ENCODE measurements at regions not wholly inside any gene's neighbourhood (a gene's known extent, or its start where the extent isn't known, plus 50 kb on each side); places are given as distances from the start of the nearest gene placed in this dataset.

DNA sequence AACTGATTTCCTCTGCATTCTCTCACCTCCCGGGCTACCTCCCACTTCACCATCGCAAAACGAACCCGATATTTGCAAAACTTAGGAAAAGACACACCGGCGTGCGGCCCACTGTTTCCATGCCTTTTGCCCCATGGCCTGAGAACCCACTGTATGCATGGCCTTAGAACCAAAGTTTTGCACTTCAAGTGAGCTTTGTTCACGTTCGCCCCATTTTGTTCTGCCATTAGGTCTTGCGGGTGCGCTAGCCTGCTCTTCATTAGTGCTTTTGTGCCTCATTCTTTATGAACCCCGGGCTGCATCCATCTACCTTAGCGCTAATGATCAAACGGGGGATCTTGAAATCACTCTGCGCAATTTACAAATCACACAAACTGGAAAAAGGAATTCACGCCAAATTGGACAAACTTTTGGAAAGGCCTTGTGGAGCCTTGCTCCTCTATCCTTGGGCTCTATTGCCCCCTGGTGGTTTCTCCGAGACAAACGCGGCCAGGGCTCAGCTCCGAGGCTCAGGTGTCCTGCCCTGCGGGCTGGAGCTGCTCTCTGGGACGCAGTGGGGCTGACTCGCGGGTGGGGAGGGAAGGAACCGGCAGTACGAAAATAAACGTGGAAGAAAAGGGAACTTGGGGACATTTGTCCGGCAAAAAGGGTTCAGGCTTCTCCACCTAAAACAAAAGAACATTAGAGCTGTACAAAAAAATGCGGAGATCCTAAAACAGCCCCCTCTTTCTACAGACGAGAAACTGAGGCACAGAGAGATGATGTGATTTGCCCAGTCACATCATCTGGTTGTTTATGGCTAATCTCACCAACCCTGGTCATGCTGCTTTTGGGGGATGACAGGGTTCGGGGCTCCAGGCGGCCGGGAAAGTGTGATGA is 300.4 kb upstream of the NFE2L3 start:
- H3K27me3 Mint-ChIP-seq (ENCODE audit: low read depth): peaks cover 6% of the 10 kb centered on the region
- no peaks in the 10 kb centered on the region for H3K9me3 Mint-ChIP-seq
- TF ChIP-seq, protein P1, sequence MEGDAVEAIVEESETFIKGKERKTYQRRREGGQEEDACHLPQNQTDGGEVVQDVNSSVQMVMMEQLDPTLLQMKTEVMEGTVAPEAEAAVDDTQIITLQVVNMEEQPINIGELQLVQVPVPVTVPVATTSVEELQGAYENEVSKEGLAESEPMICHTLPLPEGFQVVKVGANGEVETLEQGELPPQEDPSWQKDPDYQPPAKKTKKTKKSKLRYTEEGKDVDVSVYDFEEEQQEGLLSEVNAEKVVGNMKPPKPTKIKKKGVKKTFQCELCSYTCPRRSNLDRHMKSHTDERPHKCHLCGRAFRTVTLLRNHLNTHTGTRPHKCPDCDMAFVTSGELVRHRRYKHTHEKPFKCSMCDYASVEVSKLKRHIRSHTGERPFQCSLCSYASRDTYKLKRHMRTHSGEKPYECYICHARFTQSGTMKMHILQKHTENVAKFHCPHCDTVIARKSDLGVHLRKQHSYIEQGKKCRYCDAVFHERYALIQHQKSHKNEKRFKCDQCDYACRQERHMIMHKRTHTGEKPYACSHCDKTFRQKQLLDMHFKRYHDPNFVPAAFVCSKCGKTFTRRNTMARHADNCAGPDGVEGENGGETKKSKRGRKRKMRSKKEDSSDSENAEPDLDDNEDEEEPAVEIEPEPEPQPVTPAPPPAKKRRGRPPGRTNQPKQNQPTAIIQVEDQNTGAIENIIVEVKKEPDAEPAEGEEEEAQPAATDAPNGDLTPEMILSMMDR (IDR thresholded peaks at IDR 0.05; ENCODE audit: unreplicated experiment): peak; percentile 93
- no peaks in the 10 kb centered on the region for H3K36me3 Mint-ChIP-seq
- H3K4me1 Mint-ChIP-seq: peaks cover 70% of the 10 kb centered on the region
- peak; percentile 71 to 89 for DNase-seq (ENCODE audit: low spot score in 2 of 2, unreplicated experiment in 2 of 2)
- H3K4me3 Mint-ChIP-seq: peak overlapping the region; percentile 72
- H3K27ac Mint-ChIP-seq: peak overlapping the region; percentile 87

- peak overlapping the region; percentile 72 for H3K4me3 Mint-ChIP-seq
- no peaks in the 10 kb centered on the region for H3K9me3 Mint-ChIP-seq
- H3K36me3 Mint-ChIP-seq: no peaks in the 10 kb centered on the region
- peaks cover 62% of the 10 kb centered on the region for H3K4me1 Mint-ChIP-seq
- peaks cover 6% of the 10 kb centered on the region for H3K27me3 Mint-ChIP-seq (ENCODE audit: low read depth)
- DNase-seq (ENCODE audit: low spot score in 2 of 2, unreplicated experiment in 2 of 2): no peak
- TF ChIP-seq, protein P1 (IDR thresholded peaks at IDR 0.05; ENCODE audit: unreplicated experiment): no peak
- peak overlapping the region; percentile 87 for H3K27ac Mint-ChIP-seq
These were observed 299.6 kb upstream of the NFE2L3 start for GRCh38 chr7:25852211-25852938.

GRCh38 chr7:25852939-25853271 is 299.1 kb upstream of the NFE2L3 start:
- Mint-ChIP-seq H3K9me3 (no peaks in the 10 kb centered on the region), H3K36me3 (no peaks in the 10 kb centered on the region), H3K4me3 (peak overlapping the region; percentile 49), H3K4me1 (peaks cover 57% of the 10 kb centered on the region), H3K27ac (peak overlapping the region; percentile 82), H3K27me3 (ENCODE audit: low read depth) (peaks cover 6% of the 10 kb centered on the region)
- DNase-seq (ENCODE audit: low spot score in 2 of 2, unreplicated experiment in 2 of 2): no peak
- TF ChIP-seq, protein P1 (IDR thresholded peaks at IDR 0.05; ENCODE audit: unreplicated experiment): no peak

DNA sequence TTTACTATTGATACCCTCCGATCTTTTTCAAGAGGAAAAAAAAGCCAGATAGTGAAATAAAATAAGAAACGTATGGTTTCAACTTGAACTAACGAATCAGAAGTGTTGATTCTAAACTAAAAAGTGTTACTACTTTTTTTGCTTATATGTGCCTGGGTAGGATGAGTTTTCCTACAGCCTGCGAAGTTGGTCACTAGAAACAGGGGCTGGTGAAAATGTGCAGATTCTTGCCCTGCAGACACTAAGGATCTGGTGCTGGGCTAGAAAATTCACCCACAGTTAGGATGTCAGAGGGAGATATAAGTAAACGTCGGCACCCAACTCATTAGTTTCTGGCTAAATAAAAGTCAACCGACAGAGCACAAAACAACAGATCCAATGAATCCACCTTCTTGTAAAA is 298.7 kb upstream of the NFE2L3 start:
- Mint-ChIP-seq H3K9me3 (no peaks in the 10 kb centered on the region), H3K27ac (peak overlapping the region; percentile 82), H3K36me3 (no peaks in the 10 kb centered on the region), H3K4me3 (peak overlapping the region; percentile 49), H3K4me1 (peaks cover 53% of the 10 kb centered on the region), H3K27me3 (ENCODE audit: low read depth) (peaks cover 6% of the 10 kb centered on the region)
- no peak for DNase-seq (ENCODE audit: low spot score in 2 of 2, unreplicated experiment in 2 of 2)
- TF ChIP-seq, protein P1 (IDR thresholded peaks at IDR 0.05; ENCODE audit: unreplicated experiment): no peak

GRCh38 chr7:25854059-25854458 is 297.9 kb upstream of the NFE2L3 start:
- Mint-ChIP-seq H3K4me1 (peaks cover 55% of the 10 kb centered on the region), H3K27me3 (ENCODE audit: low read depth) (peaks cover 6% of the 10 kb centered on the region), H3K27ac (peak overlapping the region; percentile 82), H3K9me3 (no peaks in the 10 kb centered on the region), H3K4me3 (no peak overlapping the region), H3K36me3 (no peaks in the 10 kb centered on the region)
- TF ChIP-seq, protein P1 (IDR thresholded peaks at IDR 0.05; ENCODE audit: unreplicated experiment): no peak
- DNase-seq (ENCODE audit: low spot score in 2 of 2, unreplicated experiment in 2 of 2): no peak

Measured in mesothelial cell of epicardium (in vitro differentiated cells).